ENCODE measurements at regions not wholly inside any gene's neighbourhood (a gene's known extent, or its start where the extent isn't known, plus 50 kb on each side); places are given as distances from the start of the nearest gene placed in this dataset.

DNA sequence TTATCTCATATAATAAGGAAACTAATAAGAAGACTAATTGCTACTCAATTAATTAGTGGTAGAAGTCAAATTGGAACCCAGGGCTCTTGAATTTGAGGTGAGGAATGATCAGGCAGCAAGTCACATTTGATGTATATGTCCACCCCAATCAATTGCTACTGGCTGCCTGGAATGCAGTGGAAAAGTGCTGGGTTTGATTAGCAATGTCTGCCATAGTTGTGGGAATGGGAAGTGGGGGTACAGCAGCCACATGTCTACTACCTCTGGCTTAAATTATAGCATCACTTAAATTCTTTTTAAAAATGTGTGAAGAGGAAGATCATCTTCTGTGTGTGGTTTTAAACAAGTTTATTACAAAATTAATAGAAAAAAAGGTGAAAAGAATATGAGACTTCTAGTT lies 50.8 kb upstream of the NAV2 start:
- no peak for DNase-seq

DNA sequence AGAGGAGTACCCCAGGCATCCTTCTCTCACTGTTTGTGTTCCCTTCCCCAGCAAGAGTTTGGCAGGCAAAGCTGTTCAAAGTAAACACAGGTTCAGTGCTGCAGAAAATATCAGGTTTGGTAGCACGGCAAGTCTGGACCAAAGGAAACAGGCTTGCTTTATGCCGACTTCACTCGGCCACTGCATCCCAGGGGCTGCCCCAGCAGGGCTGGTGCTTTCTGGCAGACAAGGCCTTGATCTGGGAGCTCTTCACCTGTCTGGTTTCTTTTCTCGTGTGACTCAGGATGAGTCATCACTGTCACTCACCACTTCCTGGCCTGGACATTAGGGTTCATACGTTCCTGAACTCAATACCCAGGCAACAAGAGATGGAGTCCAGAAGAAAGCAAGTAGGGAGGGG lies 52.6 kb upstream of the NAV2 start:
- no peak for DNase-seq

DNA sequence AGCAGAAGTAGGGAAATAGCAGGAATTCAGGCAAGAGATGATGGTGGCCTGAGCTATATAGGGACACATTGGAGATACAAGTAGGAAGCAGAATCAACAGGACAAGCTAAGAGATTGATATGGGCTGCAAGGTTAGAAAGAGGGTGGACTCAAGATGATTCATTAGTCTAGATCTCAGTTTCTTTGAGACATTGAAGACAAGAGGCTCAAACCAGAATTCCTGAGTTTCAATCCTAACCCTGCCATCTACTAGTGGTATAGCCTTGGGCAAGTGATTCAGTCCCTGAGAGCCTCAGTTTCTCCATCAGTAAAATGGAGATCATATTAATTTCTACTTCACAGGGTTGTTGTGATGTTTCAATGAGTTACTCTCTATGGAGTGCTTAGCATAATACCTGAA lies 53.1 kb upstream of the NAV2 start:
- no peak for DNase-seq

DNA sequence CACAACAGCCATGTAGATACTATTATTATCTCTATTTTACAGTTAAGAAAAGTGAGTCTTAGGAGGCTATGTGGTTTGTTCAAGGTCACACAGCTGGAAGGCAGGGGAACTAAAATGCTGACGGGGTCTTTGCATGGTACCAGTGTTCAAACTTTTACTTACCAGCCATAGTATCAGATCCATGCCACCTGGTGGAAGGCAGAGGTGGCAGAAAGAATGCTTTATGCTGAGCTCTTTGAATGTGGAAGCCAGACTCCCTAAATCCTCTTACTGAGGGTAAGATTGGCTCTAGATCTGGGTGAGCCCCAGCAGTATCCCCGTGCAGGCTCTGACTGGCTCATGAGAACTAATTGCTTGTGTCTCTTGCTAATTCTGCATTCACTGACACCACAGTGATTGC lies 54.3 kb upstream of the NAV2 start:
- no peak for DNase-seq

DNA sequence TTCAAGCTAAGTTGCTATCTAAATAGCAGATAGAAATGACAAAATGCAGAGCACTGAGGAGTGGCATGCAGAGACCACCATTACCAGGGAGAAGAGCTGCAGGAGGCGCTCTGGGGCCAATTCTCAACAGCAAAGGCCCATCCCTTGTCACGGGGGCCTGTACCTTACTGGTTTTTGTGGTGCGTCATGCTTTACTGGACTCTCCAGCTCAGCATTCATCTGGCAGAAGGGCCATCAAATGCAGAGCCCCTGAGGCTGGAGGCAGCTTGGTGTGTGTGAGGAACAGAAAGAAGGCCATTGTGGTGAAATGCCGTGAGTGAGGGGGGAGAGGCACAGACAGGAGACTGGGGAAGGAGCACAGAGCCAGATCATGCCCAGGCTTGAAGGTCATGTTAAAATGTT lies 56.5 kb upstream of the NAV2 start:
- DNase-seq = no peak

DNA sequence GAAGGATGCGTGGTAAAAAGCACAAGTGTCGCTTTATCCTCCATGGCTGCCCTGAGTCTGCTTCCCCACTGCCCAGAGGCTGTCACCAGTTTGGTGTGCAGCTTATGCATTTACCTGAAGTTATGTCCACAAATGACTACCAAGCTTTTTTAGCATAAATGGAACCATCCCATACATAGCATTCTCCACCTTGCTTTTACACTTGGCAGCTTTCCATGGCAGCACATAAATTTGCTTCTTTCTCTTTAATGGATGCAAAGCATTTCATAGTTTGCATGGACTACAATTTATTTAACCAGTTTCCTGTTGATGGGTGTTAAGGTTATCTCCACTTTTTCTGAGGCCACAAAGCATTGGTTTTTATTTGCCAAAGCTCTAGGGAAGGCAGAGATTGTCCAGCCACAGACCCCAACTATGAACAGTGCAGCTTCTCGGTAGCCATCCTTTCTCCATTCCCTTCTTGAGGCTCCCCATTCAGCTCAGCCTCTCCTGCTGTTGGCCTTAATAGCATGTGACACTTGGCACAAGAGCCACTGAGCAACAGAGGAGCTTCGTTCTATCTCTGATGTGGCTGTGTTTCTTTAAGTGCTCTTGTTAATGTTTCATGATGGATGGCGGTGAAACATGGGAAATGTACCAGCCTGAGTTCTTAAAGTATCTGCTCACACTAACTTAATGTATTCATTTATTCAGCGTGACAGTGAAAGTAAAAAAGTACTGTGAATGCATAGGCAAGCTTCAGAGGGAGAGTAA lies 59.8 kb upstream of the NAV2 start:
- no peak for DNase-seq

DNA sequence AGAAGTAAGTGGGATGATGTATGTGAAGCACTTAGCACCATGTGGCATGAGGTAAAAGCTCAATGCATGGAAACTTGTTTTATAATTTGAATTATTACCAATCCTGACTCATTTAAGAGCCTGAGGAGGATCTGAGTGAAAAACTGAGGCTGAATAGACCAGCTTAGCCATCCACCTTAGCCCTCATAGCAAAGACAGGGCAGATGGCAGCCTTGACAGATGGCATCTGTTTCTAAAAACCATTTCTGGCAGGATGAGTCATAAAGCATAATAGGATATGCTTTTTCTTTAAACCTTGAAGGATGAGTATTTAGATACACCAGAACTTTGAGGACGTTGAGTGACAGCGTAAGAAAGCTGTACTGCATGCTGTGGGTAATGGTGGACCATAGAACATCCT lies 61.0 kb upstream of the NAV2 start:
- peak; percentile 88 for DNase-seq

DNA sequence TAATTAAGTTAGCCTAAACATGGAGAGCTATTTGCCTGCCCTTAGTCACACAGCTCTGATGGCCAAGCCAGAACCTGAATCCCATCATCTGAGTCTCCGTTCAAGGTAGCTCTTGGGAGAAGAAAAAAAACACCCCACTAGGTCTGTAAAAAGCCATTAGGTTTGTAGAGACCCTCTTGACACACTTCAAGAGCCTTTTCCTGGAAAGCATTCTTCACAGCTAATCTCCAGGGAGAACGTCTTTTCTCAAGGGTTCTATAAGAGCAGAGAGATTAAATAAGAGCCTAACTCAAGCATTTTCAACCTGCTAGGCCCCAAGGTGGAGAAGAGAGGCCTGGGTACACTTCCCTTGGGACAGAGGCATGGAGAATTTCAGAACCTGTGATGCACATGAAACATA lies 61.6 kb upstream of the NAV2 start:
- no peak for DNase-seq

DNA sequence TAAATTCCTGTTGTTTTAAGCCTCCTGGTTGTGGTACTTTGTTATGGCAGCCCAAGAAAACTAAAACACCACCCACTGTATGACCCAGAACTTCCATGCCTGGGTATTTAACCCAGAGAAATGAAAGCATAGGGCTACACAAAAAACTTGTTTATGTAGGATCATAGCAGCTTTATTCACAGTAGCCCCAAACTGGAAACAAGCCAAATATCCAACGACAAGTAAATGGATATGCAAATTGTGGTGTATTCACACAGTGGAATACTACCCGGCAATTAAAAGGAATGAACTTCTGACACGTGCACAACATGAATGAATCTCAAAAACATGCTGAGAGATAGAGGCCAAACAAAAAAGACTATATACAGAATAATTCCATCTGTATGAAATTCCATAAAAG lies 62.2 kb upstream of the NAV2 start:
- DNase-seq = no peak

DNA sequence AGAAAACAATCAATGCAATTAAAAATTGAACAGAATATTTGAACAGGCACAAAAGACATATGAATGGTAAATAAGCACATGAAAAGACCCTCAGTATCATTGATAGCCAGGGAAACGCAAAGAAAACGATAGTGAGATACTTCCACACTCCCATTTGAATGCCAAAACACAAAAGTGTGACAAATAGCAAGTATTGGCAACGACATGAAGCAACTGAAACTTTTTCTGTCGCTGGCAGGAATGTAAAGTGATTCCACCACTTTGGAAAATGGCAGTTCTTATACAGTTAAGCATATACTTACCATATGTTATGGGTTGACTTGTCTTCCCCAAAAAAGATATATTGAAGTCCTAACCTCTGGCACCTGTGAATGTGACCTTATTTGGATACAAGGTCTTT lies 62.9 kb upstream of the NAV2 start:
- no peak for DNase-seq

DNA sequence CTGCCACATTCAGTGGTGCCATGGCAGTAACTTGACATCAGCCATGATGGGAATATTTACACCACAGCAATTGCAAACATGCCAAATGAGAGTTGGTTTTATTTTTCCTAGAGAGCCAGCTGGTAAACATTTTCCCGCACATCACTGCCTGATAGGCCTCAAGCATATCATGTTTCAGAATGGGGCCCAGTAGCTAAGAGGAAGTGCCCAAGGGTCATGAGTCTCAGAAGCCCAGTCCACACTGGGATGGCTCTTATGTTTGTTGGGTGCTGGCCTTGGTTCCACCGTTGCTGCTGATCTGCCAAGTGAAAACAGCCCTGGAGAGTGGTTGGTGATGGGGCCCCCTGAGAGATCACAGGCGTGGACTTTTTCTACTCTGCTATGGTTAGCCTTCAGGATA lies 64.3 kb upstream of the NAV2 start:
- DNase-seq = no peak

DNA sequence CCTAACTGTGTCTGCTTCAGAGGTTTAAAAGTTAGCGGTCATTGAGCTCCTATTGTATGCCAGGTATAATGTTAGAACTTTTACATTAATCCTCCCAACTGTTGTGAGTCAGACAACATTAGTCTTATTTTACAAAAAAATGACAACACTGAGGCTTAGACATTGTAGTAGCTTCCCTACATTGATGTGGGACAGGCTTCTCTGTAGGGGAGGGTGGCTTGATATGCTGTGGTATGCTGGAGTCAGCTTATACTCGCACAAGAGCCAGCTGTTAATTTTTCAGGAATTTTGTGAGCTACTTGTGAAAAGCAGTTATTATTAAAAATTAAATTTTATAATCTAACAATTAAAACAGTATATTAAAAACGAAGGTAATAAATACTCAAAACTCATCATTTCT lies 64.8 kb upstream of the NAV2 start:
- no peak for DNase-seq

DNA sequence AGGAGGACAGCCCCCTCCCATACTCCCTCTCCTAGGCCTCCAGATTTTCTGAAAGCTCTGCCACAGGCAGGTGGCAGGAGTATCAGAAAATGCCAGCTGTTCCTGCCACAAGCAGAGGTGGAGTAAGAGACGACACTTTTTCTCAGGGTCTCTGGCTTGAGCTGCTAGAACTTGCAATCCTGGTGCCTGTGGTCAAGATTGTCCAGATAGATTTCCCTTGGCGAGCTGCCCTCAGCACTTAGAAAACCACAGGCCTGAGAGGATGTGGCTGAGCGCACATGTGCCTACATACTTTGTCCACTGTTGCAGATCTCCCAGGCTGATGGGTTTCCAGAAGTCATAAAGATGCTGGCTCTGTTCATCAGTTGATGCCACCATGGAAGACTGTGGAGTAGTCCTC lies 65.7 kb upstream of the NAV2 start:
- DNase-seq = no peak

DNA sequence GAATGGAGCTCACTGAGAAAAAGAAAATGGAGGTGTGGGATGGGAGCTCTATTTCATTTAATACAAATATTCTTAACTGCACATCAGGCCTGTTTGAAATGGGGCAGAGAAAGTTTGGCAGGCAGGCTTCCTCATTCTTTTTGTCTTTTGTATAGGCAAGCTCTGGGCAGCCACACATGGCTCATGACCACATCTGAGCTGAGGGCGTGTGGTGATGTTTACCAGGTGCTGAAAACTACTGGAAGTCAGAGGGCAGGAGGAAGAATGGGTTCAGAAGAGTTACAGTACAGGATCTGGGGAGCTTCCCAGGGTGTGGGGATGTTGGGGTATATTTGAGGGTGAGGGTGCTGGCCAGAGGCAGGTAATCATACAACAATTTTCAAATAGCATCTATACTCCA lies 66.3 kb upstream of the NAV2 start:
- DNase-seq = no peak

DNA sequence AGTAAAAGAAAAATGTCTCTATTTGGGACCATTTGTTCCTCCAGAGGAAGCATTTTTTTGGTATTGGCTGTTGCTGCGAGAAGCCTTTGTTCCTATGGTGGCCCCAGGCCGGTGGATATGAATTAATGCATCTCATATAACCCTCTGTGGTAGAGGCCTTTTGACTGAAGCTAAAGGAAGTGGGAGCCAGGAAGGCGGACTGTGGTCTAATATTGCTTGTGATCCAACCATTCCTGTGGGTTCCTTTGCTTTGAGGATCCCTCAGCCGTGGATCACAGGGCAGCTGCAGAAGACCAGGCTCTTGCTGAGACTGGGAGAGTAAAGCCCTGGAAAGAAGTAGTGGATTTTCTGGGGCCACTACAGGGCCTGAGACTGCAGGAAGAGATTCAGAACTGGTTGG lies 68.3 kb upstream of the NAV2 start:
- DNase-seq = no peak

DNA sequence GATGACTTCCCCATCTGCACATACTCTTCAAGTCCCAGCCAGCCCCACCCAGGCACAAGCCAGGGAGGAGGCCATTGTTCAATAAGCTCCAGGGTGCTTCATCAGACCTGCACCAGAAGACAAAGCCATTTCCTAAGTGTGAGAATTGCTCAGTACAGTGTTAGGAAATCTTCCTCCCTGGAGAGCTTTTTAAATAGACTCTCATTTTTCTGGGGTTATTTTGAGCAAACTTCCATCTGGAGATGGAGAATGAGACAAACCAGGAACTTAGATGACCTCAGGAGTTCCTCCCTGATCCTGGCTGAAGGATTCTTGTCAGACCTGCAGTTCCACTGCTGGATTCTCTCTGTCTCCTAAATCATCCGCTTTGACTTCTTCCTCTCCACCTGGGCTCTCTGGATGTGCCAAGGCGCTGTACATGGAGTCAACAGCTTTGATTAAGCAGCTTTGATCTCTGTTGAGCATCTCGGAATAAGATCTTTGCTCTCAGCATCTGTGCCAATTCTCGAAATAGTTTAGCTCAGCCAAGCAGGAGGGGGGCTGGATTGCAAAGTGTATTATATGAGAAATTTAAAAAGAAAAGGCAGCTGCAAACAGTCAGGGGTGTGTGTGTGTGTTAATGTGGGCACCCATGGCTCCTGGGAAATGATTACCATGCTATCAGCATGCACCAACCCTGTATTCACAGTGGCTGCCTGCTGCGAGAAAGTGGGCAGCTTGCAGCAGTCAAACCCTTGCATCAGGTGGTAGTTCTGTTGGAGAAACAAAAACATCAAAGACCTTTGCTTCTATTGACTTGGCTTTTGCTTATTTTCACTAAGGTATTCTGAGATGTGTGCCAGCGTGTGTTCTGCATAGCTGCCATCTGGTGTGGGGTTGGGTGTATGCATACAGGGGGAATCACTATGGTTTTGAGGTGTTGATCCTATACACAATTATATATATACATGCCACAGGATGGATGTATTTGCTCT lies 70.2 kb upstream of the NAV2 start:
- DNase-seq = peak; percentile 68

DNA sequence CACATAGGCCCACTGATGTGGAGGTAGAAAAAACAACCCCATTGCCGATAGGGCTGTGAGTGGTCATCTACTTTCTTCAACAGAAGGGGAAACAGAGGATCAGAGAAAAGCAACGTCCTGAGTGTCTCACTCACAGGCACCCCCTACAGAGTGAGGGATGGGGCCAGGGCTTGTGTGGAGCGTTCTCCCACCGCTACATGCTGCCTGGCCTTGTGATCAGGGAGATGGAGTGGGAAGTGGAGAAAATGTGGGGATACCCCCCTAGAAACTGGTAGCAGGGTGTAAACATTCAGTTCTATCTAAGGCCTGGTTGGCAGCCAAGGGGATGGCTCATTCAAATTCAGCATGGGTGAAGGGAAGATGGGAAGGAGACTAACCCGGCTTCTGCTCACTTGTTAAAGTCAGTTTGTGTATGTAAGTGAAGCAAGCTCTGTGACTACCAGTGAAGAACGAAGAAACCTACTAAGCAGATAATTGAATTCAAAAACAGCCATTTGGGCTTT lies 73.0 kb upstream of the NAV2 start:
- DNase-seq = no peak

DNA sequence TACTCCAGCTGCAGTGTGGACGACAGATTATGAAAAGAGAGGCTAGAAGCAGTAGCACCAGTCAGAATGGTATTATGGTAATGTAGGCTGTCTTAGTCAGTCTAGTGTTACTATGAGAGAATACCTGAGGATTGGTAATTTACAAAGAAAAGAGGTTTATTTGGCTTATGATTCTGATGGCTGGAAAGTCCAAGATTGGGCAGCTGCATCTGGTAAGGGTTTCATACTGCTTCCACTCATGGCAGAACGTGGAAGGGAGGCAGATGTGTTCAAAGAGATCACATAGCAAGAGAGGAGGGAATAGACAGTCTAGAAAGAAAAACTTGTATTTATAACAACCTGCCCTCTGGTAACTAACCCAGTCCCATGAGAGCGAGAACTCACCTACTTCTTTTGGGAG lies 77.3 kb upstream of the NAV2 start:
- DNase-seq = no peak

DNA sequence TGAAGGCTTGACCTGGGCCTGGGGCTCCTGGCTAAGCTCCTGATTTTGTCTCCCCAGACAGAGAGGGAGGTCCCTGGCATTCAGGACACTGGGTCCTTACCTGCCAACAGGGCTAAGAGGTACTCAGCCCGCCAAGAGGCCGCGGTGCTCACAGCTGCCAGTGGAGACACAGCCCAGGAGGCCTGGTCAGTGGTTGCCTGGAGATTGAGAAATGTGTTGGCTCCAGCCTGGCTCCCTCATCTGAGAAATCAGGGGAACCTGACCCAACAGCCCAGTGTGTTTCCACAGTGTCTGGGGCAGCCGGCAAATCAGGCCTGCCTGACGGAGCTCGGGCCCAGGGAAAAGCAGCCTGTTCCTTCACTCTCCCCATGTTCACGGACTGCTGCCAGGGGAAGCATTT lies 79.4 kb upstream of the NAV2 start:
- DNase-seq = no peak

DNA sequence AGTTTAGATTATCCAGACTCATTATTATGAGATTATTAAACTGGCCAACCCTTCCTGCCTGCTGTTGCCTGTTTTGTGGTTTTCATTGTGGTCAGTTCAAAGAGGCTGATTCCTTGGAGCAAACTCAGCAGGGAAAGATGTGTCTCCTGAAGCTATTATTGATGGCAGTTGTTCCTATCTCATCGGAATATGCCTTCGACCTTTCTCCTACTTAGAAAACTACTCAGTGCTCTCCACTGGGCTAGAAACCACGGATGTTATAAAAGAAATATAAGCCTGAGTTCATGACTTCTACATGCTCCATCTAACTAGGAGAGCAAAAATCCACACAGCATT lies 80.2 kb upstream of the NAV2 start:
- DNase-seq = no peak

DNA sequence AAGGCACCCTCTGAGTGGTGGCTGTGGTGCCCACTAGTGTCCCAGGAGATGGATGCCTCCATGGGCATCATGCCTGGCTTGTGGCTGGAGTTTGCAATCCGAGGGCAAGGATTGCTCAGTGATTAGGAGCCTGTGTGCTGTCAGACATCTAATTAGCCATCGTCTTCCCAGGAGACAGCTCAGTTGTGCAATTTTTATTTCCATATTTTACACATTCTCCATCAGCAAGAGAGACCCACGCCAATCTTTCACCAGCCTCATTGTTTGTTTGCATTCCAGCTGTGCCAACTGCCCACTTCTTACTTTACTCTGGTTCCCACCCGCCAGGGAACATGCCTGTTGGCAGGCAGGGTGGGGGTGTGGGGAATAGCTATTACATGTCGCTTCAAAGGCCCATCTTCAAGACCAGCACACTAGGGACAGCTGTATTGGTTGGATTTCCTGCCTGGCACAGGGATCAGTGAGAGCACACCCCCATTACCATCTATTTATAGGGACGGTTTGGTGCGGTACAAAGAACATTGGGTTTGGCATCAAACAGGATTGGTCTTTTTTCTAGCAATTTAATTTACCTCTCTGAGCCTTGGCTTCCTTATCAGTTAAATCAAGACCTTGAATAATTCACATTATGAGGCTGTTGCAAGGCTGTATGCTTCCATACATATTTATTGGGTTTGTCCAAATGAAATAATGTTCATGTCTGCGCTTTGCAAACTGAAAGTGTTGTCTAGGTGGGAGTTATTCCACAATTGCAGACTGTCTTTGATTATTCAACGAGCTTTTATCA lies 80.7 kb upstream of the NAV2 start:
- DNase-seq = no peak

DNA sequence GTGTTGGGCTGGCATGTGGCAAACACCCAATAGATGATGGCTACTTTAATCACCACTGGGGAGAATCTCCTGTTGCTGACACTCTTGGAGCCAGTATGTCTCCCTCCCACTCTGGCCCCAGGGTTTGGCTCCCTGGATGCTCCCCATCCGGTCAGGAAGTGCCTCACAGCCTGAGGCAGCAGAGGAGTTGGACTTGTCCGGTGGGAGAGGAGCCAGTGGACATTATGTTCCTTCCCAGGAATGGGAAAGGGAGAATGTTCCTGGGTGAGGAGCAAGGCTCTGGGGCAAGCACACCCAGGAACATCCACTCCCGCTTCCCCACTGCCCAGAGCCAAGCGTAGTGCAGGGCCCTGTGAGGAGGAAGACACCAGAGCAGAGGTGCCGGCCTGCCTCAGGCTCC lies 84.6 kb upstream of the NAV2 start:
- no peak for DNase-seq

DNA sequence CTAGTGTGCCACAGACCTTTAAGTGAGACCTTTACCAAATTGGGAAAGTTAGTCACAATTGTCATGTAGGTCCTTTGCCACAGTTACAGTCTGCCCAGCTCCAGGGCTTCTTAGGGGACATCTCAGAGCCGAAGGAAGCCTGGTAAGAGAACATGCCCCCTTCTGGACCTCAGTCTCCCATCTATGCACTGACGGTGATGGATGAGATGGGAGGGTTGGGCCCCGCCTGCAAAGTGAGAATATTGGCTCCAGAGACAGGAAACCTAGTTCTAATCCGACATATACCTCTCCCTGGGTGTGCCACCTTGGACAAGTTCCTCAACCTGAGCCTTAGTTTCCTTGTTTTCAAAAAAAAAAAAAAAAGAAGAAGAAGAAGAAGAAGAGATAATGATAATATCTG lies 85.1 kb upstream of the NAV2 start:
- DNase-seq = no peak

DNA sequence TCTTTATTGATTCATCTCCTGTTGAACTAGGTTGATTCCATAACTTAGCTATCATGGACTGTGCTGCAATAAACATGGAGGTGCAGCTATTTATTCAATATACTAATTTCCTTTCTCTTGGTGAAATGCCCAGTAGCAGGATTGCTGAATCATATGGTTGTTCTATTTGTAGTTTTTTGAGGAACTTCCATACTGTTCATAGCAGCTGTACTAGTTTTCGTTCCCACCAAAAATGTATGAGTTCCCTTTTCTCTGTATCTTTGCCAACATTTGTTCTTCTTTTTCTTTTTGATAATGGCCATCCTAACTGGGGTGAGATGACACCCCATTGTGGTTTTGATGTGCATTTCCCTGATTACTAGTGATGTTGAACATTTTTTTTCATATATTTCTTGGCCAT lies 87.2 kb upstream of the NAV2 start:
- DNase-seq = no peak

Data from NCI-H1694 treated with DMSO at 0.1 percent for 48 hours (cell line).